ENCODE measurements at regions not wholly inside any gene's neighbourhood (a gene's known extent, or its start where the extent isn't known, plus 50 kb on each side); places are given as distances from the start of the nearest gene placed in this dataset.

- no peak for DNase-seq
These were observed 309.9 kb downstream of the ARAP2 start for GRCh38 chr4:35934320-35934981.

GRCh38 chr4:35938936-35939335, 305.4 kb downstream of the ARAP2 start:
- no peak for DNase-seq

DNA sequence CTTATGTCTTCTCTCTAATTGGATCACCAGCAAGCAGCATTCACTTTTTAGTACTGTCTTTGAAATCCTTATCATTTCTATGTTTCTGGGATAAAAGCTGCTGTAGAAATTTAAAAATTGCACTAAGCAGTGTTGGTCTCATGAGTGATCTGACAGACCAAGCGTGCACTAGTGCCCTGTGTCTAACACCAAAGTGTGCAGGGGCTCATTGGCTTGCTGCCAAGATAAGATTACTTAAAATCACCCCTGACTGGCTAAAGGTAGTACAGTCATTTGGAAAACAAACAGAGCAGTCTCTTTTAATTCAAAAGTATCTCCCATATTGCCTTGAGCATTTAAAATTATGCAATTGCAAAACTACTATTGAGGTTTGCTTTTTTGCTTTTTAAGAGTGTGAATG, 304.6 kb downstream of the ARAP2 start:
- no peak for DNase-seq

GRCh38 chr4:35942092-35942491, 302.2 kb downstream of the ARAP2 start:
- no peak for DNase-seq

DNA sequence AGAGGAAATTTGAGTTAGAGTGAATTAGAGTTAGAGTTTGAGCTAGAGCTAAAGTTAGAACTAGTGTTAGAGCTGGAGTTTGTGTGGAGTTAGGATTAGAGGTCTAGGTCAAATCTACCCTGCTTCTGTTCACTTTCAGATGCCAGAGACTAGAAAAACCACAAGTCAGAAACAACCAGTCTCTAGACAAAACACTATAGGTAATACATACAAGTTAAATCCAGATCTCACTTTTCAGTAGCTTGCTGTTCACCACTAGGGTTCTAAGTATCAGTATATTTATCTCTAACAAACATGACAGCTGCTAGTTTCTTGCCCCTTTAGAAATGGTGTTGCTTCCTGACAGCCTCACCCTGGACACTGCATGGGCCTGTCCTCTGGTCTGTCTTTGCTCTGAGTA, 300.7 kb downstream of the ARAP2 start:
- no peak for DNase-seq

DNA sequence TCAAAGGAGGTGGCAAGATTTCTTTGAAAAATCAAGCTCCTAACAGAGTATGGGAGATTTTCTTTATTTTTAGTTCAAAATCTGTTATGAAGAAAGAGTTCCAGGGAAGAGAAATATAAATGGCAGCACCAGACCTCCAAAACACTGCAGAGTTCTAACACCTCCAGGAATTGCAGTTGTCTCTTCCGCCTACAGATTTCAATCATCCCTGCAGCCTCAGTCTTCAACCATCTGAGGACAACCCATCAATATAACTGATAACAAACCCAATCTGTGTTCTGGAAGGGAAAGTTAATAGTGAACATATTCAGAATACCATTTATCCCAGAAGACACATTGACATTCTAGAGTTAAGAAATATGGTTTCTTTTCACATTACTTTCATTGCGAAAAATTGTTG, 296.1 kb downstream of the ARAP2 start:
- DNase-seq: no peak

- DNase-seq: no peak
These were observed 293.9 kb downstream of the ARAP2 start for GRCh38 chr4:35950442-35950841.

- no peak for DNase-seq
These were observed 291.6 kb downstream of the ARAP2 start for GRCh38 chr4:35952751-35953150.

DNA sequence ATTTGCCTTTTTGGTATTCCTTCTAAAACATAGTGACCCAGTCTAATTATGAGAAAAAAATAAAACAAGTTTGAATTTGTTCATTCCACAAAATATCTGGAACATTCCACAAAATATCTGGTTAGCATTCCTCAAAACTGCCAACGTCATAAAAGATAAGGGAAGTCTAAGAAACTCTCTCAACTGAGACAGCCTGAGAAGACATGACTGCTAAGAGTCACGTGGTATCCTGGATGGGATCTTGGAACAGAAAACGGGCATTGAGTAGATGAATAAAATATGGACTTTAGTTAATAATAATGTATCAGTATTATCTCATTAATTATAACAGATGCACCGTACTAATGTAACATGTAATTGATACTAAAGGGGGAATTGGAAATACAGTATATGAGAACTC, 280.9 kb downstream of the ARAP2 start:
- DNase-seq: no peak

GRCh38 chr4:35963974-35964515, 280.3 kb downstream of the ARAP2 start:
- no peak for DNase-seq

- no peak for DNase-seq
These were observed 279.0 kb downstream of the ARAP2 start for GRCh38 chr4:35965300-35965699.

GRCh38 chr4:35966566-35966965, 277.7 kb downstream of the ARAP2 start:
- no peak for DNase-seq

GRCh38 chr4:35970366-35970960, 273.9 kb downstream of the ARAP2 start:
- DNase-seq: no peak

DNA sequence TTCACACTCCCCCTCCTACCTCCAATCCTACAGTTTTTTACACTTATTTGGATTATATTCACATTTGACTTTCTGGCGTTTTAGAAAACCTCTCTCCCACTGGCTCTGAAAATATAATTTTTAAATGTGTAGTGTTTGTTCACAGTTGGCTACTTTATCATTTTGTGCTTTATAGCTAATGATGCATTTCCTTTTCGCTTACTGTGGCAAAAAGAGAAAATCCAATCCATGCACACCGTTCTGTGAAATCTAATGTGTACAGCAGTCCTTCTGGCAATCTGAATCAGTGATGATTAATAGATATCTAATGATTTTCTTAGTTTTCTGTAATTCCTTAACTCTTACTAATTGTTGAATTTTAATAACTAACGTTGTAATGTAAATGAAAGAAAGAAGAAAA, 271.5 kb downstream of the ARAP2 start:
- DNase-seq: no peak

DNA sequence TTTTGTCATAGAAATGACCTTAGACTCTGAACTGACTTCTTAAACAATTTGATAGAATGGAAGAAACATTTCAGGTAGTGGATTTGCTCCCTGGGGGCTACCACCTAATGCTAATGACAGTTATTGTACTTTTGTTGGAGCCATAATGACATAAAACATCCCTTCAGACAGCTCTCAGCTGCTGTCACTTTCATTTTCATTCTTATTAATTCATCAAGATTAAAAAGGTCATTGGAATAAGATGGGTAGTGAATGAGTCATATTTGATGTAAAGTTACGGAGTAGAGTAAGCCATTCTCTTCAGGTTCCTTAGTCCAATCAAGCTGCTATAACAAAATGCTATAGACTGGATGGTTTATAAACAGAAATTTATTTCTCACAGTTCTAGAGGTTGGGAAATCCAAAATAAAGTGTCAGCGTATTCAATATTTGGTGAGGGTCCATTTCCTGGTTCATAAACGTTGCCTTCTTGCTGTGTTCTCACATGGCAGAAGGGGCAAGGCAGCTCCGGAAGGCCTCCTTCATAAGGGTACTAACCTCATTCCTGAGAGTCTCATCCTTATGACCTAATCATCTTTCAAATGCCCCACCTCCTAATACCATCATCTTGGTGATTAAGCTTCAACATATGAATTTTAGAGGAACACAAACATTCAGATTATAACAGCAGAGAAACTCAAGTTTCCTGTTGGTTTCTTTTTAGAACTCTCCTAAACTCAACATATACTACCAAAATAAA, 268.5 kb downstream of the ARAP2 start:
- DNase-seq: no peak

DNA sequence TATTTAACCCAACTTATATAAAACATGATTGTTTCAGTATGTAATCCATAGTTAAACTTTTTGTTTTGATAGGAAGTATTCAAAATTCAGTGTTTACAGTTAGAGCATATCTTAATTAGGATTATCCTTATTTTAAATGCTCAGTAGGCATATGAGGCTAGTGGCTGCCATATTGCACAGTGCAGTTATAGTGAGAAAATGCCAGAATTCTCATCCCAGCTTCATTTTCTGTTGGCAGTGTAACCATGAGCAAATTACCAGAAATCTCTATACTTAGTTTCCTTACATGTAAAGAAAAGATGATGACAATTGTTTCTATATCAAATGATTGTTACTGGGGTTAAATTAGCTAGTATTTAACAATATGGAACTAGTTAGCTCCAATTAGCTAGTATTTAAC, 265.8 kb downstream of the ARAP2 start:
- DNase-seq: no peak

GRCh38 chr4:35982318-35982717, 262.0 kb downstream of the ARAP2 start:
- DNase-seq: no peak

DNA sequence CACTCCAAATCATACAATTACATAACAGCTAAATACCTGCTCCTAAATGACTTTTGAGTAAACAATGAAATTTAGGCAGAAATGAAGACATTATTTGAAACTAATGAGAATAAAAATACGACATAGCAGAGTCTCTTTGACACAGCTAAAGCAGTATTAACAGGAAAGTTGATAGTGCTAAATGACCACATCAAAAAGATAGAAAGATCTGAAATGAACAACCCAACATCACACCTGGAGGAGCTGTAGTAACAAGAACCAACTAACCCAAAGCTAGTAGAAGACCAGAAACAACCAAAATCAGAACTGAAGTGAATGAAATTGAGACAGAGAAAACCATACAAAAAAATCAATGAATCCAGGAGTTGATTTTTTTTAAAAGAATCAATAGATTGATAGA, 257.8 kb downstream of the ARAP2 start:
- no peak for DNase-seq

DNA sequence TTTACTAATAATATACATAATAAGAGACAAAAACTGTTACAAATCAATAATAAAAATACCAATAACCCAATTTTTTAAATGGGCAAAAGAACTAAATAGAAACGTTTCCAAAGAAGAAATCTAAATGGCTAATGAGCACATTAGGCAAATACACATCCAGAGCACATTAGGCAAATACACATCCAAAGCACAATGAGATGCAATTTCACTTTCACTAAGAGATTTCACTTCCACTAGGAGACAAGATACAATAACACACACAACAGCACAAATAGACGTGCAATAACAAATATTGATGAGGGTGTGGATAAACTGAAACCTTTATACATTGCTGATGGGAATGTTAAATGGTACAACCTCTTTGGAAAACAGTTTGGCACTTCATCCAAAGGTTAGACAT, 250.7 kb downstream of the ARAP2 start:
- no peak for DNase-seq

GRCh38 chr4:36000941-36001557, 243.3 kb downstream of the ARAP2 start:
- no peak for DNase-seq

- no peak for DNase-seq
These were observed 241.3 kb downstream of the ARAP2 start for GRCh38 chr4:36003051-36003450.

GRCh38 chr4:36004204-36004851, 240.0 kb downstream of the ARAP2 start:
- no peak for DNase-seq

DNA sequence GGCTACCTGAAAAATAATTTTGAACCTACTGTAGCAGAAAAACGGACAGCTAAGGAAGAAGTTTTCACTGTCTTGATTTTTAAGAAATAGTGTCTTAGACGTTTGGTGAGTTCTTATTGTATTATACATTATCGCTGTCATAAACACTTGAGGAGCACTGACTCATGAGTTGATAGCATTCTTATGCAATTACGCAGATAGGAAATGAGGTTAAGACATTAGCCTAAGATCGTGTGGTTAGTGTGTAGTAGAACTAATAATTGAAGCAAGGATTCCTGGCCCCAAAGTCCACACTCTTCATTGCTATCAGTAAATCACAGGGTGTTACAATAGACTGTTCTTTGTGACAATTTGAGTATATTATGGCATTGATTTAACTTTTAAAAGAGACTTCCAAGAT, 238.1 kb downstream of the ARAP2 start:
- DNase-seq: no peak
